ENCODE measurements at regions not wholly inside any gene's neighbourhood (a gene's known extent, or its start where the extent isn't known, plus 50 kb on each side); places are given as distances from the start of the nearest gene placed in this dataset.

DNA sequence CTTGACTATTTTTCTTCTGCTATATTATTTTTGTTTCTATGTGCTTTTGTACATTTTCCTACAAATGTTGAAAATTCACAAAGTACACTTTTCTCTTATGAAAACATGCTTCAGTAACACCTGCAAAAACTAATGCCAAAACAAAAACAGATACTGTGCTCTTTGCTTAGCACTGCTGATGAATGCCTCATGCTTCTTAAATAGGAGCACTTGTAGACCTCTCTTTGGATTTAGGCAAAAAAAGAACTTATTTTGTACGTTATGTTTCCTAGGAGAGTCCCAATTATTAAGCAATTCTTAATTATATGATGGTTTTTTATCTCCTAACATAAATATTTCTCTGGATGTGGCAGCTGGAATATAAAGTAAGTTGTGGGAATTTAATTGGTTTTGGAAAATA, 285.0 kb upstream of the ARSJ start:
- TF ChIP-seq CTCF (conservative IDR thresholded peaks at IDR 0.05; ENCODE audit: low read depth, low read length) (no peak), EZH2 (IDR thresholded peaks at IDR 0.05; ENCODE audit: borderline replicate concordance, low read depth, low read length, poor library complexity, severe bottlenecking) (no peak)
- no peaks in the 10 kb centered on the region for H3K36me3 ChIP-seq (ENCODE audit: insufficient read depth, low read length, poor library complexity, severe bottlenecking)
- no peak for DNase-seq (ENCODE audit: low spot score)
- H3K9me3 ChIP-seq (ENCODE audit: low read depth, low read length, poor library complexity, severe bottlenecking): no peaks in the 10 kb centered on the region
- no peaks in the 10 kb centered on the region for H3K27me3 ChIP-seq (replicated peaks; ENCODE audit: insufficient read depth, low read depth, low read length, poor library complexity)
- no peak overlapping the region for H3K27ac ChIP-seq (ENCODE audit: low read depth, low read length, poor library complexity, severe bottlenecking)
- intact Hi-C loops (cut with micrococcal nuclease; ENCODE audit: unreplicated experiment): no loop called here
- ChIA-PET POLR2A (ENCODE audit: low non-redundant PET) (no interaction called here), CTCF (no interaction called here)
- H3K4me3 ChIP-seq (ENCODE audit: low read depth, low read length, poor library complexity, severe bottlenecking): no peak overlapping the region
- H3K4me1 ChIP-seq (ENCODE audit: insufficient read depth, low read length, poor library complexity, severe bottlenecking): no peaks in the 10 kb centered on the region
- no TSS peak for BruUV-seq (replicated peaks)

DNA sequence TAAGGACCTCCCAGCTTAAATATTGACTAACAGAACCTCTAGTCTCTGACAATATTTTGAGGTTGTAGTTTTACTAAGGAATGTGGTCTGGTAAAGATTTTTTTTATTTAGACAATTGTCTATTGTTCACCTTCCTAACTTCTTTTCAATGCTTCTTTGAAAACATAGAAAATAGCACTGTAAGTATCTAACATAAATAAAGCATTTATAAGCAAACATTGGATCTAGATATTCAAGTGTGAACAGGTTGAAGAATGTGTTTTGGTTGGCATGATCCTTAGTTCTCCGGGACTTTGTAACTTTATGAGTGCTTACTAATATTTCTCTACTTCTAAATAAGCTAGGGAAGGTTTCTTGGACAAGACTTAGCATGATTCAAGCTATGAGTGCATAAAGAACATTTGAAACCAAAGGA, 285.4 kb upstream of the ARSJ start:
- no peaks in the 10 kb centered on the region for H3K36me3 ChIP-seq (ENCODE audit: insufficient read depth, low read length, poor library complexity, severe bottlenecking)
- intact Hi-C loops (cut with micrococcal nuclease; ENCODE audit: unreplicated experiment): no loop called here
- H3K27me3 ChIP-seq (replicated peaks; ENCODE audit: insufficient read depth, low read depth, low read length, poor library complexity): no peaks in the 10 kb centered on the region
- H3K27ac ChIP-seq (ENCODE audit: low read depth, low read length, poor library complexity, severe bottlenecking): no peak overlapping the region
- BruUV-seq (replicated peaks): no TSS peak
- POLR2A ChIA-PET (ENCODE audit: low non-redundant PET): no interaction called here
- TF ChIP-seq CTCF (conservative IDR thresholded peaks at IDR 0.05; ENCODE audit: low read depth, low read length) (no peak), EZH2 (IDR thresholded peaks at IDR 0.05; ENCODE audit: borderline replicate concordance, low read depth, low read length, poor library complexity, severe bottlenecking) (no peak)
- CTCF ChIA-PET: no interaction called here
- H3K4me1 ChIP-seq (ENCODE audit: insufficient read depth, low read length, poor library complexity, severe bottlenecking): no peaks in the 10 kb centered on the region
- no peak overlapping the region for H3K4me3 ChIP-seq (ENCODE audit: low read depth, low read length, poor library complexity, severe bottlenecking)
- H3K9me3 ChIP-seq (ENCODE audit: low read depth, low read length, poor library complexity, severe bottlenecking): no peaks in the 10 kb centered on the region
- no peak for DNase-seq (ENCODE audit: low spot score)

DNA sequence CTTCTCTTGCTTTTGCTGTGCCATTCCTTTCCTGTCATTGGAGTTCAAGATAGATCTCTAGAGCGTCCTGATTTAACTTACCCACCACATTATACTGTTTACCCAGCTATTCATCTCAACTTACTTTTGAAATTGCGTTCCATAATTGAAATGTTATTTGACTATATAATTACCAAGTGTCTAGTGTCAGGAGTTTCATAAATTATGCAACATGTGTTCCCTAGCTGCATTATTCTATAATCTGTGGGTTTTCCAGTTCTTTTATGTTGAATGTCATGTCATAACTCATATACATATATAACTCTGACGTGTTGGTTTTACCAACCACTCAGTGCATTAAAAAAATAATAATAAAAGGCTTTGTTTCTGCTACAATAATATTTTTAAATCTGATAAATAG, 285.9 kb upstream of the ARSJ start:
- H3K27ac ChIP-seq (ENCODE audit: low read depth, low read length, poor library complexity, severe bottlenecking): no peak overlapping the region
- ChIA-PET CTCF (no interaction called here), POLR2A (ENCODE audit: low non-redundant PET) (no interaction called here)
- no peak for TF ChIP-seq CTCF (conservative IDR thresholded peaks at IDR 0.05; ENCODE audit: low read depth, low read length)
- TF ChIP-seq EZH2 (IDR thresholded peaks at IDR 0.05; ENCODE audit: borderline replicate concordance, low read depth, low read length, poor library complexity, severe bottlenecking): no peak
- peaks cover under 1% of the 10 kb centered on the region for H3K4me1 ChIP-seq (ENCODE audit: insufficient read depth, low read length, poor library complexity, severe bottlenecking)
- BruUV-seq (replicated peaks): no TSS peak
- DNase-seq (ENCODE audit: low spot score): no peak
- H3K9me3 ChIP-seq (ENCODE audit: low read depth, low read length, poor library complexity, severe bottlenecking): no peaks in the 10 kb centered on the region
- H3K27me3 ChIP-seq (replicated peaks; ENCODE audit: insufficient read depth, low read depth, low read length, poor library complexity): no peaks in the 10 kb centered on the region
- no peak overlapping the region for H3K4me3 ChIP-seq (ENCODE audit: low read depth, low read length, poor library complexity, severe bottlenecking)
- intact Hi-C loops (cut with micrococcal nuclease; ENCODE audit: unreplicated experiment): no loop called here
- no peaks in the 10 kb centered on the region for H3K36me3 ChIP-seq (ENCODE audit: insufficient read depth, low read length, poor library complexity, severe bottlenecking)
